NCI-H2081 (cell line): ENCODE measurements at regions not wholly inside any gene's neighbourhood (a gene's known extent, or its start where the extent isn't known, plus 50 kb on each side); places are given as distances from the start of the nearest gene placed in this dataset.

ENCODE experiments used
- DNase-seq, 2 experiments: peaks; one replicate each; lab custom pipeline; 2025; lab: John Stamatoyannopoulos, UW

- no peak for DNase-seq
Measured at GRCh38 chr21:19844334-19844733, 1153.9 kb upstream of the NCAM2 start.

DNA sequence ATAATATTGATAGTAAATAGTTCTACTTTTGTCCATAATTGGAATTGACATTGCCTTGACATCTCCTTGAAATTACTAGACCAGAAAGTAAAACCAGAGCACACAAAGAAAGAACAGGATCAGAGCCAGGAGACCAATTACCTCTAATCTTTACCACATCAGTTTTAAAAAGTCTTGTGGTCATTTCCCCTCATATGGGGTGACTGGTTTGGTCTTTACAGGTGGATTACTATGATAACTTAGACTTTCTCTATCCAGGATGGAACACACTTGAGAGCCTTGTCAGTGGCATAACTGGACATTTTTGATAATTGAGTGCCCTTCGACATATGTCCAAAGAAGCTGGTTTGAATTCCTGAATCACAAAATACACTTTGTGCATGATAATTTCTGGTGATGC lies 1148.1 kb upstream of the NCAM2 start:
- DNase-seq: no peak

DNA sequence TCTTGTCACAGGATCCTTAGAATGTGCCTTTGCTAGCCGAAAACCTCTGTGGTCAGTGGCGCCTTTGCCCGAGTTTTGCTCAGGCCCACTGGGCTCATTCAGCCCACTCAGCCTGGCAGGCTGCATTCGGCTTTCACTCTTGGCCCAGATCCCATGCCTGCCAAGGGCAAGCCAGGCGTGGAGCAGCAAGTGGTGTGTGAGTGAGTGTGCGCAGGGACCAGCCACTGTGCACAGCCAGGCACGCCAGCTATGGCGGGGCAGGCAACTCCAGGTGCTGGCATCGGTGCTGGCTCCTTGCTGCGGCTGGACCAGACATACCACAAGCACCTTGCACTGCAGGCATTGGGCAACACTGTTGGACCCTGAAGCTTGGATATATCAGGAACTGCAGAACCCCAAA lies 1145.1 kb upstream of the NCAM2 start:
- no peak for DNase-seq

- DNase-seq: no peak
Measured at GRCh38 chr21:19853709-19854575, 1144.3 kb upstream of the NCAM2 start.

- no peak for DNase-seq
Measured at GRCh38 chr21:19855522-19855921, 1142.7 kb upstream of the NCAM2 start.

DNA sequence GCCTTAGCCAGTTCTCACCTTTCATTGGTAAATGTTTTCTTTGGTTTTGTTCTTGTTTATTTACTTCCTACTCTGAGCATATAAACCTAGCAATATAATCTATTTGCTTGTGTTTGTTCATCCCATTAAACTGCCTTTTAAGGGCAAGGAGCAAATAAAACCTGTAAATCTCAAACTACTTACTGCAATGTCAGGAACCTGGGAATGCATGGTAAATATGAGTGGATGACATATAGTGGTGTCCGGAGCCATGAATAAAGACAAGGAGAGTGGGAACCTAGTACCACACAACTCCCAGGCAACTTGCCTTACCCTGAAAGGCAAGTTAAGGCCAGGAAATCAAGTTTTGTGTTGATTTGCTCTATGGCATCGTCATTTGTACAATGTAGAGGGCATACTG lies 1133.7 kb upstream of the NCAM2 start:
- peak in 1 of 2 experiments; percentile 44 for DNase-seq

DNA sequence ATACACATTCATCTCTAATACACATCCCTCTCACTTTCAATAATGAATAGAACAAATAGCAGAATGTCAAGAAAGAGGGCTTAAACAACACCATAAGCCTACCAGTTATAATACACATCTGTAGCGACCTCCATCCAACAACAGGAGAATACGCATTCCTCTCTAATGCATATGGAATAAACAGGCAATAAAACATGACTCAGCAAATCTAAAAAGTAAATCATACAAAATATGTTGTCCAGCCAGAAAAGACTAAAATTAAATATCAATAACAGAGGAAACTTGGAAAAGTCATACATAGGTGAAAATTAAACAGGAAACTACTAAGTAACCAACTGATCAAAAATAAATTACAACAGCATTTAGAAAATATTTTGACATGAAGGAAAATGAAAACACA lies 1127.5 kb upstream of the NCAM2 start:
- no peak for DNase-seq

DNA sequence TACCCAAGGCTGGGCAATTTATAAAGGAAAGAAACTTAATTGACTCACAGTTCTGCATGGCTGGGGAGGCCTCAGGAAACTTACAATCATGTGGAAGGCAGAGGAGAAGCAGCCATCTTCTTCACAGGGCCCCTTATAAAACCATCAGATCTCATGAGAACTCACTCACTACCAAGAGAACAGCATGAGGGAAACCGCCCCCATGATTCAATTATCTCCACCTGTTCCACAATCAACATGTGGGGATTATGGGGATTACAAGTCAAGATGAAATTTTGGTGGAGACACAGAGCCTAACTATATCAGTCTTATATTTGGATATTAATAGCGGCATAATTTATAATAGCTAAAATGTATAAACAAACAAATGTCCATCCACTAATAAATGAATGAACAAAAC lies 1123.7 kb upstream of the NCAM2 start:
- no peak for DNase-seq

DNA sequence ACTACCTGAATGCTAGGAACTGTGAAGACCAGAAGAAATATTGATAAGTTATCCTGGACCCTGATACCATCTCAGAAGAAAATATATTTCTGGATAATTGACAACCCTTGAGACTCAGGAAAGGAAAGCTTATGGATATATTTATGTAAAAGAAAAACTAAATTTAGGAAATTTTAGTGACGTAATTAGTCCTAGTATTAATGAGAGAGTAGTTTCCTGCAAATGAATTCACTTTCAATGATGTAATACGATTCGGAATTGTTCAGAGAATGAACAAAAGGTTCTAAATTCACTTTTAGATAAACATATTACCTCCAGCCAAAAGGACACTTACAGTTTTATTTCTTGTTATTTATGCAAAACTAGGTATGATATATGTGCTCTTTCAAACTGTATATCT lies 1120.1 kb upstream of the NCAM2 start:
- no peak for DNase-seq

- DNase-seq: no peak
Measured at GRCh38 chr21:19899645-19900044, 1098.6 kb upstream of the NCAM2 start.

DNA sequence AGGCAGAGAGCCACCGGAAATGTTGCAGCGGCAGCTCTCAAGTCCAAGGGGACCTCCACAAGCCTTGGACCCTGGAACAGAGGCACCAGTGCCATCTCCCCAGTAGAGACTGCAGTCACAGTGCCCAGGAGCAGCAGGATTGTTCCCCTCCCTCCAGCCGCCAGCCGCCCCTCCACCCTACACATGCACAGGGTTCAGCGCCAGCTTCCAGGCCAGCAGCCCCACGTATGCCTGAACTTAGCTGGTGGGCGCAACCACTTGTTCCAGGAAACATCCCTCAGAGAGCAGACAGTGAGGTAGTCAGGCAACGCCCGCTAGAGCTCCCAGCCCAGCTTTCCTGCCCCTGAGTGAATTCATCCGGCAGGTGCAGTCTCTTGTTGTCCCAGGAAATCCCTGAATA lies 1098.1 kb upstream of the NCAM2 start:
- no peak for DNase-seq

DNA sequence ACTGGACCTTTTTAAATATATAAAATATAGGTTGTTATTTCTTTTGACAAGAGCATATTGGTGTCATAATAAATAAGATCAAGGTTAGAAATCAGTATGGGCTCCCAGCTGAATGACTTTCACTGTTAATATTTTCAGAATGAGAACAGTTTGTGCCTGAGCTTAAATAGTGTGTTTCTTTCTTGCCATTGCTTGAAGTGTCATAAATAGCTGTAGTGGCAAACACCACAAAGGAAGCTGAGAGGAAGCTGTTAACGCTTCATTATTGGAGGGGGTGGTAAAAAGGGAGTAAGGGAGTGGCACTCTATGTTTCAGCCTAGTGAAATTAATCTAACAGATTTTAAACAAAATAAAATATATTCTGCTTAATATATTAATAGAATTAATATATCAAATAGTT lies 1089.8 kb upstream of the NCAM2 start:
- no peak for DNase-seq

- DNase-seq: no peak
Measured at GRCh38 chr21:19914028-19914427, 1084.2 kb upstream of the NCAM2 start.

- DNase-seq: no peak
Measured at GRCh38 chr21:19921211-19921610, 1077.0 kb upstream of the NCAM2 start.

GRCh38 chr21:19922122-19922521 lies 1076.1 kb upstream of the NCAM2 start:
- no peak for DNase-seq

DNA sequence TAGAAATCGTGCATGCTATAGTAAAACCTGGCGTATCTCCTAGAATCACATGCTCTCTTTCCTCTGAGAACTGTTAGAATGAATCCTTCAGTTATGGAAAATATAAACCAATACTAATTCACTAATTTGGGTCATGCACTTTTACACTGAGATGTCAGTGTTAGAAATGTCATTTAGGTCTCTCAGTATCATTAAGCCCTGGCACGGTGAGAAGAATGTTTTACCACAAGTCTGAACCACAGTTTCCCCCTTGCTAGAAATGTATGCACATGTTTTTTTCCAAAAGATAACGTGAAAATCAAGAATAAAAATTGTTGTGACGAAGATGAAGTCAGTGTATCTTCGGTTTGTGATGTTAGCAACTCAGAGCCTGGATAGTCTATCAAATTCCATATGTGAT lies 1062.7 kb upstream of the NCAM2 start:
- no peak for DNase-seq

- DNase-seq: no peak
Measured at GRCh38 chr21:19937619-19938018, 1060.6 kb upstream of the NCAM2 start.

DNA sequence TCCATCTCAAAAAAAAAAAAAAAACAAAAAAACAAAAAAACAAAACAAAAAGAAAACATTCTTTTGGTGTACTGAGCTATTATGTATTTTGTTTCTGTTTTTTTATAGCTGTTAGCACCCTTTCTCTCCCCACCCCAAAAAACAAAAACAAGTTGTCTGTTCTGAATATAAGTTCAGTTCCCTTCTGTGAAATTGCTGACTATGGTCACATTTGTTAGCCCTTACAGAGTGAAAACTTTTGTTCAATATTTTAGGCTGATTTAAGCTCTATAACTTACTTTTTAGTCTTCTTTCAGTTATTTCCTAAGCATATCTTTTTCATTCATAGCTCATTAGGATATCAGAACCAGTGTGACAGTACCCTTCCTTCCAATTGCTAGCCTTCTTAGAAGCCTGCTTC lies 1056.6 kb upstream of the NCAM2 start:
- DNase-seq: no peak

DNA sequence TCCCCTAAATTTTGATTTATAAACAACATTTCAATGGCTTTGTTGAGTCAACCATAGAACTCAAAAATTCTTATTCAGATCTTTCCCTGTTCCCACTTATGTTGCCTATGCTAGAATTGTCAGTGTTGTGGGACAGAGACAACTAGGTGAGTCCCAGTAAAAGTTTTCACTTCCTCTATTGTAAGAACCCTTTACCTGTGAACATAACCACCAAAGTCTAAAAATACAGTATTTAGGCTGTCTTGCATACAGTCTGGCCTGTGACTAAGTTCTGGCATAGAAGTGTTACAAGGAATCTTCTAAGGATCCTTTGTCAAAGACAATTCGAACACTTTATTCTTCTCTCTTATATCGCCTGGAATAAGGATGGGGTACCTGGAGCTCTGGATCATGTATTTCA lies 1047.9 kb upstream of the NCAM2 start:
- no peak for DNase-seq

GRCh38 chr21:19969156-19969555 lies 1029.1 kb upstream of the NCAM2 start:
- peak in 1 of 2 experiments; percentile 1 for DNase-seq

GRCh38 chr21:19981938-19982337 lies 1016.3 kb upstream of the NCAM2 start:
- peak in 1 of 2 experiments; percentile 1 for DNase-seq

GRCh38 chr21:19986396-19986795 lies 1011.8 kb upstream of the NCAM2 start:
- DNase-seq: no peak

DNA sequence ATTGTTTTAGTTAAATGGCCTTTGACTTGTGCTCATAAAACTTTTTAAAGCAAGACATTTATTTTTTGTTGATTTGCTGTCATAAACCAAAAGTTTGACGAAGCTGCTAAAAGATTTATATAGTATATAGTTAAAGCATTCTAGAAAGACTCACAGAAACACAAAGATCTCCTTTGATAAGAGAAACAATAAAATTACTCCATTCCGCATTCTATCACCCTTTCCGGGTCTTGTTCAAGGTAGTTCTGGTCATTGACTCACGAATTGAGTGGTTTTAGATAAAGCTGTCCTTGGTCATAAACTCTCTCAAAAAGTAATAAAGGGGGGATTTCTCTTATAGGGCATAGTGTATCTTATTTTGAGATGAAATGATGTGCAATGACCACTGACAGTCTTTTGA lies 1010.5 kb upstream of the NCAM2 start:
- no peak for DNase-seq

DNA sequence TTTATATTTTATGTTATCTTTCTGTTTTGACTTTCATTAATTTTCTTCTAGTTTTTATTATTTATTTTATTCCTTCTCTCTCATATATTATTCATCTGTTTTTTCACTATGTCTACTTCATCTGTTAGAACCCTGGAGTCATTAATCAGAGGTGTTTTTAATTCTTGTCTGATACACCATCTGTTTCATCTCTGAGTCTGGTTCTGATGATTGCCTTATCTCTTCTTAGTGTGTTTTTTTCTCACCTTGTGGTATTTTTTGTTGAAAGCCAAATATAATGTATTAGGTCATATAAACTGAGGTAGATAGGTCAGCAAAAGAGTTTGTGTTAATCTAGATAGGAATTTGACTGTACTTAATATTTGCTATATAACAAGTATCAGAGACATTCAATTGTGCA lies 1005.7 kb upstream of the NCAM2 start:
- DNase-seq: no peak
